ENCODE measurements at regions not wholly inside any gene's neighbourhood (a gene's known extent, or its start where the extent isn't known, plus 50 kb on each side); places are given as distances from the start of the nearest gene placed in this dataset.

DNA sequence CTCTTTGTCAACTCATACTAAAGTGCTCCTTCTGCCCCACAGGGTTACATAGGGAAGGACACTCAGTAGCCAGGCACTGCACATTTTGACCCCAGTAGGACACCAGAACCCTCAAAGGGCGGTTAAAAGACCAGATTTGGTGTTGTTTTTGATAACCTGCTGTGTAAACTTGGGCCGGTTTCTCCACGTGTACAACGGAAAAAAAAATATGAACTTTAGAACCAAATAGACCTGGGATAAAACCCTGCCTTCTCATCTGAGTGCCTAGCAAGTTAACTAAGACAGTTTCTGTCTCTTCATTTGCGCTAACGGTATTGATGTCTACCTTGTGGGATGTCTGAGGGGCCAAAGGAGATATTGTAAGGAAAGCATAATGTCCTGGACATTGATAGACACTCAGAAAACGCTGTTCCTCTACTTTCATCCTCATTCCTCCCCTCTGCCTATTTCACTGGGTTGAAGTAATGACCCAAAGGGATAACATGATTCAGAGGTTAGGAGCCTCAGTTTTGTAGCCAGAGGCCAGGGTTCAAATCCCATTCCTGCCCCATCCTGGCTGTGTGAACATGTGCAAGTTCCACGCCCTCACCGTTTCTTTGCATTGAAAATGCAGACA lies 155.9 kb upstream of the LPP start:
- TF ChIP-seq Cebpa-rat (IDR thresholded peaks at IDR 0.05), result no peak
- H3K9ac ChIP-seq, result no peak overlapping the region
- H3K9me3 ChIP-seq, result no peaks in the 10 kb centered on the region
- H3K4me1 ChIP-seq, result peaks cover 79% of the 10 kb centered on the region
- H3K4me2 ChIP-seq, result peak overlapping the region; percentile 93; the same call in 1 of the 2 replicates
- no peak overlapping the region for H3K4me3 ChIP-seq
- H3K36me3 ChIP-seq, result no peaks in the 10 kb centered on the region
- no peaks in the 10 kb centered on the region for H4K20me1 ChIP-seq
- H3K27me3 ChIP-seq, result no peaks in the 10 kb centered on the region
- H3K27ac ChIP-seq, result peak overlapping the region; percentile 55

GRCh38 chr3:187998611-187999010 lies 155.3 kb upstream of the LPP start:
- peak overlapping the region; percentile 93 for H3K4me2 ChIP-seq
- no peaks in the 10 kb centered on the region for H4K20me1 ChIP-seq
- no peak for TF ChIP-seq Cebpa-rat (IDR thresholded peaks at IDR 0.05)
- no peak overlapping the region for H3K9ac ChIP-seq
- peak overlapping the region; percentile 55 for H3K27ac ChIP-seq
- H3K4me1 ChIP-seq, result peaks cover 73% of the 10 kb centered on the region
- H3K27me3 ChIP-seq, result no peaks in the 10 kb centered on the region
- no peaks in the 10 kb centered on the region for H3K36me3 ChIP-seq
- H3K4me3 ChIP-seq, result no peak overlapping the region
- no peaks in the 10 kb centered on the region for H3K9me3 ChIP-seq

DNA sequence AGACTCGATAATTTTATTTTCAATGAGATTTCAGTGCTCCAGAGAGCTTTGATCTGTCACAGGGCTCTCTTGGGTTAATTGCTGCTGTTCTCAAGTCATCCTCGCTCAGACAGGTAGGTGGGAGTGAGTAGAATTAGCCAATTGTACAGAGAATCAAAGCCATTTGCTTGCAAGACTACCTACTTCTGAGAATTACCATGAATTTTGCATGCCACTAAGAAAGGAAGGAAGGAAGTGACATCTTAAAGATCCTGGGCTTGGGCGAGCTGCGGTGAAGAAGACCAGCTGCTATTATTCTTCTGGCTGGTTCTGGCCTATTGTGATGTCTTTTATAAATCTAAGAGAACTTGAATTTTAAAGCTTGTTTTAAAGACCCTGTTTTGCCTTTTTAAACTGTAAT lies 154.1 kb upstream of the LPP start:
- peaks cover 61% of the 10 kb centered on the region for H3K4me1 ChIP-seq
- peak overlapping the region; percentile 96 for H3K27ac ChIP-seq
- H4K20me1 ChIP-seq, result no peaks in the 10 kb centered on the region
- no peaks in the 10 kb centered on the region for H3K27me3 ChIP-seq
- peak overlapping the region; percentile 82 for H3K9ac ChIP-seq
- peak overlapping the region; percentile 93 for H3K4me2 ChIP-seq
- no peaks in the 10 kb centered on the region for H3K9me3 ChIP-seq
- TF ChIP-seq Cebpa-rat (IDR thresholded peaks at IDR 0.05), result no peak
- no peaks in the 10 kb centered on the region for H3K36me3 ChIP-seq
- H3K4me3 ChIP-seq, result peak overlapping the region; percentile 43; the same call in 1 of the 2 replicates

DNA sequence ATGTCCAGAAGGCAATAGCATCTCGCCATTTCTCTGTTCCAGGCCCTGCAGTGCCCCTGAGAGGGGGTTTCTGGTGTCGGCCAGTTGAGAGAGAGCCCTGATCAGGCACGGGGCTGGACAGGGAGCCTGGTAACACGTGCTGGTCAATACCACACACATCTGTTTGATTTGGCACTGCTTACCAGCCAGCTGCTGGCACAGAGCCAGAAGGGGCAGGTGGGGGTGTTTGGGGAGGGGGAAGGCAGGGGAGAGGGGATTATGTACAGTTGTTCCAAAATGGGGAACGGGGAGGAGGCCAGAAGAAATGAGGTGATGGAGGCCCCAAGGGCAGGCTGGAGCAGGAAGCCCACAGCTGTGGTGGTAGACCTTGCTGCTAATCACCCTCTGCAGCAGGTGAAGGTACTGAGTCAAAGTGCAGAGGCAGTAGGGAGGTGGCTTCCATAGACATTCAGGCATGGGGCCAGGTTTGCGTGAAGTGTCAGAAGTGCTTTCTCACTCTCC lies 153.5 kb upstream of the LPP start:
- peaks cover 55% of the 10 kb centered on the region for H3K4me1 ChIP-seq

DNA sequence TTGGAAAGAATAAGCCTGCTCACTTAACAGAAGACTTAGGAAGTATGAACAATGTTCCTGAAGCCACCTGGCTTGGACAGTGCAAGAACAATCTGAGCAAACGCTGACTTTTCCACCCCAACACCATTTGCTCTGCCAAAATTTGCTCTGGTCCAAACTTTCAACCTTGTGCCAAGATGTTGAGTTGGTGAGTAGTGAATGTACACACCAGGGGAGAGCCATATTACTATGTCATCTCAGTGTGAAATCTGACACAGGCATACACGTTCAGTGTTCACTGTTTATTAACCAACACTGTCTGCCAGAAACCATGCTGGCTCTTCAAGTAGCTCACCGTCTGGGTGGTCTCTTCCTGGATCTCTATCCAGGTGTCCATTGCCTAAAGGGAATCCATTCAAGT lies 152.9 kb upstream of the LPP start:
- Histone ChIP-seq H3K4me1 (peaks cover 56% of the 10 kb centered on the region), H3K36me3 (no peaks in the 10 kb centered on the region), H3K27me3 (no peaks in the 10 kb centered on the region), H3K27ac (peak overlapping the region; percentile 96), H4K20me1 (no peaks in the 10 kb centered on the region), H3K4me3 (no peak overlapping the region), H3K9ac (no peak overlapping the region), H3K9me3 (no peaks in the 10 kb centered on the region), H3K4me2 (peak overlapping the region; percentile 93)
- TF ChIP-seq Cebpa-rat (IDR thresholded peaks at IDR 0.05), result no peak

More for the DNA sequence above, 153.5 kb upstream of the LPP start:
- Histone ChIP-seq H3K27ac (peak overlapping the region; percentile 96), H3K4me2 (peak overlapping the region; percentile 93), H3K27me3 (no peaks in the 10 kb centered on the region), H3K4me3 (peak overlapping the region; percentile 43; the same call in 1 of the 2 replicates), H3K9ac (peak overlapping the region; percentile 82), H4K20me1 (no peaks in the 10 kb centered on the region), H3K36me3 (no peaks in the 10 kb centered on the region), H3K9me3 (no peaks in the 10 kb centered on the region)
- TF ChIP-seq Cebpa-rat (IDR thresholded peaks at IDR 0.05), result no peak

GRCh38 chr3:188001926-188002325 lies 152.0 kb upstream of the LPP start:
- no peak overlapping the region for H3K4me3 ChIP-seq
- no peak overlapping the region for H3K27ac ChIP-seq
- TF ChIP-seq Cebpa-rat (IDR thresholded peaks at IDR 0.05), result no peak
- peaks cover 65% of the 10 kb centered on the region for H3K4me1 ChIP-seq
- H3K9ac ChIP-seq, result no peak overlapping the region
- H3K9me3 ChIP-seq, result no peaks in the 10 kb centered on the region
- no peaks in the 10 kb centered on the region for H3K36me3 ChIP-seq
- H4K20me1 ChIP-seq, result no peaks in the 10 kb centered on the region
- H3K27me3 ChIP-seq, result no peaks in the 10 kb centered on the region
- no peak overlapping the region for H3K4me2 ChIP-seq

- Histone ChIP-seq H3K36me3 (no peaks in the 10 kb centered on the region), H3K9ac (no peak overlapping the region), H4K20me1 (no peaks in the 10 kb centered on the region), H3K27me3 (no peaks in the 10 kb centered on the region), H3K4me3 (no peak overlapping the region), H3K27ac (no peak overlapping the region), H3K9me3 (no peaks in the 10 kb centered on the region), H3K4me1 (peaks cover 62% of the 10 kb centered on the region), H3K4me2 (no peak overlapping the region)
- TF ChIP-seq Cebpa-rat (IDR thresholded peaks at IDR 0.05), result no peak
These were observed 151.3 kb upstream of the LPP start for GRCh38 chr3:188002626-188003138.

DNA sequence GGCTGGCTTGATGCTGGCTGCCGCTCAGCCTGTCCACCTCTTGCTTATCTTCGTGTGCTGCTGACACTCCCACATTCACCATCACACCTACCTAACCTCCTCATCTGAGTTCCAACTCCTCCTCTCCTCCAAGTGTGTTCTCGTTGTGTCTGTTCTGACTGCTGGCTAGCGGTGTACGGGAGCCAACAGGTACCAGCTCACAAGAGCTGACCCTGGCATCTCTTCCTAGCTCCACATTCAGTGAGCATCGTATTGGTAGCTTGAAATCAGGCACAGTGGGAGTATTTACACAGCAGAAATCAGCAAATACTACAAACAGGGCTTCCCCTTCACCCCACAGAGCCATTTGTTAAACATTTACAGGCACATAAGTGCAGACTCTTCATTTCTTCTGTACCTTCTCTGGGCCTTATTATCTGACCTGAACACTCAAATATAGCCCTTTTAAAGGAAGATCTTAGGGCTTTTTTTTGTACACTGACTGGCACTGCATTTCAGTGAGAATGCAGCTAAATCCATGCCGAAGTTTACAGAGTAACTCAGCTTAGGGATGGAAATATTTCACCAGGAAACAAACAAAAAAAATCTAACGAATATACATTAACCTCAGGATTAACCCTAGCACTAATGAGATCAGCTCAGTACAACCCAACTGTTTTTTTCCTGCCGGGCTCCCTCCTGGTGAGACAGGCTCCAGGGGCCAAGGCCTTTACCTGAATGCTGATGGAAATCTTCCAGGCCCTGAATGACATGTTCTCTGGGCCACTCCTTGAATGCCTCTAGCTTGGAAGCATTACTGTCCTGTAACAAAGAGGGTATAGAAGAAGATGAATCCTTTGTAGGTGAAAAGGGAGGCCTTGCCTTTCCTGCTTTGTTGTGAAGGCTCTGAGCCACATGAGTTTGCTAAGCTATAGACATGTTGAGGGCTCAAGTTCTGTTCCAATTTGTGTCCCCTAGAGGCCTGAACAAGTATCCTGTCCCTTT lies 150.5 kb upstream of the LPP start:
- no peak overlapping the region for H3K27ac ChIP-seq
- H3K9me3 ChIP-seq, result no peaks in the 10 kb centered on the region
- H3K4me2 ChIP-seq, result no peak overlapping the region
- H3K9ac ChIP-seq, result no peak overlapping the region
- peaks cover 54% of the 10 kb centered on the region for H3K4me1 ChIP-seq
- no peaks in the 10 kb centered on the region for H3K27me3 ChIP-seq
- no peaks in the 10 kb centered on the region for H3K36me3 ChIP-seq
- no peak for TF ChIP-seq Cebpa-rat (IDR thresholded peaks at IDR 0.05)
- H4K20me1 ChIP-seq, result no peaks in the 10 kb centered on the region
- no peak overlapping the region for H3K4me3 ChIP-seq

DNA sequence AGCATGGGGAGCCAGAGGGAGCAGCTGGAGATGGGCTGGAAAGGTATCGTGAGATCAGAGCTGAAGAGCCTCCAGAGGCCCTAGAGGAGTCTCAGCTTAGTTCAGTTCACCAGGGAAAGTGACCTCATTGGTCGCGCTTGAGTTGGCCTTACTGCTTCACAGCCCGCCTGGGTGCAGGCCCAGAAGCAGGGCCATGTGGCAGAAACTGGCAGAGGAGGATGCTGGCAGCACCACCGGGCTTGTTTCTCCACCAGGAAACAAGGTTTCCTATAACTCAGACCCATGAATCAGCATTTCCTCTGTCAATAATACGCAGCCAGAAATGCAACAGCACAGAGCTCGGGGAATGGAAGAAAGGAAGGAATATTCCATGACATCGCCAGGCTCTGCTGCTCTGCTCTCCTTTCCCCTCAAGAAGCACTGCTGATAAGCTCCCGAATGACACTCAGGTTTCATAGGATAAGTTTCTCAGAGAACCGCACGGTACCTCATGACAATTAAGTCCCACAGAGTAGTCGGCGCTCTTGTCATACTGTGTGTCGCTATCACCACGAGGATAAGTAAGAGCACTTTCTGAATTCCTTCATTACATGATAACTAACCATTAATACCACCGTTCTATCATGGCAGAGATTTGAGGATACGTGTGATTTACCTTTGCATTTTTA lies 147.1 kb upstream of the LPP start:
- no peak for TF ChIP-seq Cebpa-rat (IDR thresholded peaks at IDR 0.05)
- peak overlapping the region; percentile 62 for H3K4me2 ChIP-seq
- H3K36me3 ChIP-seq, result no peaks in the 10 kb centered on the region
- H3K9me3 ChIP-seq, result peaks cover 15% of the 10 kb centered on the region
- H3K4me3 ChIP-seq, result no peak overlapping the region
- peak overlapping the region; percentile 45 for H3K27ac ChIP-seq
- H3K27me3 ChIP-seq, result no peaks in the 10 kb centered on the region
- peaks cover 20% of the 10 kb centered on the region for H3K4me1 ChIP-seq
- no peak overlapping the region for H3K9ac ChIP-seq
- H4K20me1 ChIP-seq, result no peaks in the 10 kb centered on the region

Measured in BLaER1 (cell line).